Keratinocyte (primary cell): ENCODE measurements at regions not wholly inside any gene's neighbourhood (a gene's known extent, or its start where the extent isn't known, plus 50 kb on each side); places are given as distances from the start of the nearest gene placed in this dataset.
"Not testable (repeated sequence)": the region's sequence is repeated elsewhere in the genome, so short reads cannot be mapped to it uniquely, and the experiment has no call there.

ENCODE experiments used
- DNase-seq: peaks from one replicate; pipeline ENCODE4 v3.0.0-alpha.2; 2011; ENCODE audit warnings: low read depth, missing footprints, low spot score
- FAIRE-seq: peaks from 2 replicates; lab custom pipeline; 2011; peaks lifted over from hg19 to GRCh38; lab: Jason Lieb, UNC
- H2AFZ ChIP-seq: 2 replicates; pipeline ENCODE4 v1.6.0; 2012; ENCODE audit warnings: low read length, control low read depth, inconsistent platforms; ENCODE audit not compliant: control insufficient read depth
- H3K27ac ChIP-seq: 2 replicates; pipeline ENCODE4 v1.5.1; 2011; ENCODE audit warnings: low read length; ENCODE audit not compliant: control insufficient read depth, insufficient read depth
- H3K27me3 ChIP-seq: 3 replicates; pipeline ENCODE4 v1.6.0; 2011; ENCODE audit warnings: low read length; ENCODE audit not compliant: control insufficient read depth, insufficient read depth; ENCODE audit errors: extremely low read depth
- H3K36me3 ChIP-seq, 2 experiments: 2 replicates in 1 of 2; 3 replicates in 1 of 2; pipeline ENCODE4 v1.5.1; 2011; ENCODE audit warnings: low read length in 2 of 2, mild to moderate bottlenecking in 1 of 2; ENCODE audit not compliant: control insufficient read depth in 2 of 2, insufficient read depth in 2 of 2; ENCODE audit errors: extremely low read depth in 1 of 2
- H3K4me1 ChIP-seq: 3 replicates; pipeline ENCODE4 v1.5.1; 2011; ENCODE audit warnings: low read length; ENCODE audit not compliant: control insufficient read depth, insufficient read depth; ENCODE audit errors: extremely low read depth
- H3K4me2 ChIP-seq: 3 replicates; pipeline ENCODE4 v1.6.0; 2011; ENCODE audit warnings: low read depth, low read length; ENCODE audit not compliant: control insufficient read depth, insufficient read depth; ENCODE audit errors: extremely low read depth
- H3K4me3 ChIP-seq, 3 experiments: fragments of 200-600 bp in 1 of 3; sonication (generic) in 1 of 3; 2 replicates in 2 of 3; 3 replicates in 1 of 3; pipeline ENCODE4 v1.5.1; 2011 to 2016; ENCODE audit warnings: low read length in 3 of 3, mild to moderate bottlenecking in 3 of 3, control low read depth in 2 of 3, inconsistent platforms in 1 of 3, low read depth in 1 of 3, mixed read lengths in 1 of 3, mixed run types in 1 of 3, moderate library complexity in 1 of 3; ENCODE audit not compliant: control insufficient read depth in 2 of 3, insufficient read depth in 2 of 3; ENCODE audit errors: extremely low read depth in 1 of 3
- H3K79me2 ChIP-seq: 2 replicates; pipeline ENCODE4 v1.6.0; 2012; ENCODE audit warnings: low read length; ENCODE audit not compliant: control insufficient read depth, insufficient read depth
- H3K9ac ChIP-seq: 3 replicates; pipeline ENCODE4 v1.6.0; 2011; ENCODE audit warnings: low read length; ENCODE audit not compliant: control insufficient read depth, insufficient read depth; ENCODE audit errors: extremely low read depth
- H3K9me1 ChIP-seq: 3 replicates; pipeline ENCODE4 v1.6.0; 2011; ENCODE audit warnings: low read length; ENCODE audit not compliant: control insufficient read depth, insufficient read depth; ENCODE audit errors: extremely low read depth
- H3K9me3 ChIP-seq: 2 replicates; pipeline ENCODE4 v1.5.1; 2012; ENCODE audit warnings: low read depth, low read length; ENCODE audit not compliant: control insufficient read depth
- H4K20me1 ChIP-seq: 3 replicates; pipeline ENCODE4 v1.6.0; 2011; ENCODE audit warnings: low read length; ENCODE audit not compliant: control insufficient read depth, insufficient read depth; ENCODE audit errors: extremely low read depth
- CTCF ChIP-seq, 3 experiments: IDR thresholded peaks in 1 of 3; conservative IDR thresholded peaks in 1 of 3; optimal IDR thresholded peaks in 1 of 3; 2 replicates in 2 of 3; 3 replicates in 1 of 3; pipeline versions ENCODE3 to v1.5.1; 2011; ENCODE audit warnings: low read length in 3 of 3, mild to moderate bottlenecking in 3 of 3, moderate library complexity in 2 of 3, control low read depth in 1 of 3, inconsistent platforms in 1 of 3; ENCODE audit not compliant: insufficient read depth in 2 of 3; ENCODE audit errors: extremely low read depth in 1 of 3
- EZH2 ChIP-seq: IDR thresholded peaks from one replicate; pipeline ENCODE4 v1.6.1; 2012; ENCODE audit warnings: inconsistent platforms, mild to moderate bottlenecking, low read length, moderate library complexity
- dilution Hi-C: fragments of 300-500 bp; cut with MboI; formaldehyde crosslinking; loops from one replicate; pipeline ENCODE4 v1.7.0; 2020; ENCODE audit warnings: low sequenced_read_pairs; ENCODE audit not compliant: extremely low pct_ligation_motif_present

- Histone ChIP-seq H3K4me1 (no peaks in the 10 kb centered on the region), H3K79me2 (no peaks in the 10 kb centered on the region), H3K9me3 (no peaks in the 10 kb centered on the region), H3K36me3 (no peaks in the 10 kb centered on the region), H2AFZ (no peak overlapping the region), H3K4me2 (no peak overlapping the region), H4K20me1 (no peaks in the 10 kb centered on the region), H3K27ac (no peak overlapping the region), H3K9ac (no peak overlapping the region), H3K9me1 (no peaks in the 10 kb centered on the region), H3K27me3 (no peaks in the 10 kb centered on the region), H3K4me3 (no peak overlapping the region)
- TF ChIP-seq EZH2: no peak
- FAIRE-seq (no peak), DNase-seq (no peak)
- dilution Hi-C loops: no loop called here
These were observed 831.9 kb downstream of the GBE1 start for GRCh38 chr3:80929576-80929975.

GRCh38 chr3:80914854-80915253 lies 846.6 kb downstream of the GBE1 start:
- Histone ChIP-seq H3K9me3 (no peaks in the 10 kb centered on the region), H4K20me1 (no peaks in the 10 kb centered on the region), H3K4me3 (no peak overlapping the region), H2AFZ (no peak overlapping the region), H3K36me3 (no peaks in the 10 kb centered on the region), H3K27me3 (no peaks in the 10 kb centered on the region), H3K27ac (no peak overlapping the region), H3K9ac (no peak overlapping the region), H3K4me2 (no peak overlapping the region), H3K9me1 (no peaks in the 10 kb centered on the region), H3K79me2 (no peaks in the 10 kb centered on the region), H3K4me1 (no peaks in the 10 kb centered on the region)
- no peak for TF ChIP-seq CTCF (optimal IDR thresholded peaks at IDR 0.05 in 1 of 3, IDR thresholded peaks at IDR 0.05 in 1 of 3, conservative IDR thresholded peaks at IDR 0.05 in 1 of 3; ENCODE audit: extremely low read depth in 1 of 3, insufficient read depth in 2 of 3, low read length in 3 of 3)
- no peak for TF ChIP-seq EZH2
- dilution Hi-C loops: no loop called here
- no peak for FAIRE-seq
- DNase-seq: no peak

- no peaks in the 10 kb centered on the region for H3K4me1 ChIP-seq
- no peak overlapping the region for H3K4me3 ChIP-seq
- dilution Hi-C loops: no loop called here
- no peaks in the 10 kb centered on the region for H4K20me1 ChIP-seq
- H3K9me1 ChIP-seq: no peaks in the 10 kb centered on the region
- no peaks in the 10 kb centered on the region for H3K27me3 ChIP-seq
- H3K36me3 ChIP-seq: no peaks in the 10 kb centered on the region
- H3K79me2 ChIP-seq: no peaks in the 10 kb centered on the region
- no peak for DNase-seq
- no peaks in the 10 kb centered on the region for H3K9me3 ChIP-seq
- H3K9ac ChIP-seq: no peak overlapping the region
- no peak for FAIRE-seq
- H2AFZ ChIP-seq: no peak overlapping the region
- no peak overlapping the region for H3K4me2 ChIP-seq
- TF ChIP-seq EZH2: no peak
- no peak for TF ChIP-seq CTCF (optimal IDR thresholded peaks at IDR 0.05 in 1 of 3, IDR thresholded peaks at IDR 0.05 in 1 of 3, conservative IDR thresholded peaks at IDR 0.05 in 1 of 3; ENCODE audit: extremely low read depth in 1 of 3, insufficient read depth in 2 of 3, low read length in 3 of 3)
- H3K27ac ChIP-seq: no peak overlapping the region
These were observed 863.2 kb downstream of the GBE1 start for GRCh38 chr3:80898211-80898610.

- H3K27ac ChIP-seq, H3K4me3 ChIP-seq, H3K9me3 ChIP-seq, H4K20me1 ChIP-seq, H3K4me1 ChIP-seq, H3K27me3 ChIP-seq, FAIRE-seq, H3K36me3 ChIP-seq, DNase-seq, H3K79me2 ChIP-seq, dilution Hi-C loops, H2AFZ ChIP-seq, H3K4me2 ChIP-seq, H3K9me1 ChIP-seq, H3K9ac ChIP-seq: not testable (repeated sequence)
These were observed 864.4 kb downstream of the GBE1 start for GRCh38 chr3:80897005-80897404.
